ENCODE measurements at regions not wholly inside any gene's neighbourhood (a gene's known extent, or its start where the extent isn't known, plus 50 kb on each side); places are given as distances from the start of the nearest gene placed in this dataset.

- TF ChIP-seq CTCF (IDR thresholded peaks at IDR 0.05; ENCODE audit: insufficient read depth, low read depth, low read length), result no peak
- TF ChIP-seq EZH2 (IDR thresholded peaks at IDR 0.05; ENCODE audit: insufficient read depth, low read length), result no peak
Measured at GRCh38 chr18:55751476-55751875, 163.5 kb upstream of the TCF4 start.
